Fibroblast of lung (primary cell): ENCODE measurements at regions not wholly inside any gene's neighbourhood (a gene's known extent, or its start where the extent isn't known, plus 50 kb on each side); places are given as distances from the start of the nearest gene placed in this dataset.

Experiments used
- CTCF ChIP-seq, 2 donors: IDR thresholded peaks in 1 of 2; conservative IDR thresholded peaks in 1 of 2; 1 replicate in 1 of 2; 2 replicates in 1 of 2; pipeline ENCODE4 v1.5.1; 2011 to 2012; ENCODE audit warnings: low read length in 2 of 2, control low read depth in 1 of 2, inconsistent platforms in 1 of 2, low read depth in 1 of 2, mild to moderate bottlenecking in 1 of 2
- EZH2 ChIP-seq: IDR thresholded peaks from 2 replicates; pipeline ENCODE4 v1.5.1; 2012; ENCODE audit warnings: low read length, control low read depth, mild to moderate bottlenecking; ENCODE audit errors: missing control alignments

- no peak for TF ChIP-seq CTCF (conservative IDR thresholded peaks at IDR 0.05 in 1 of 2, IDR thresholded peaks at IDR 0.05 in 1 of 2; ENCODE audit: low read depth in 1 of 2, low read length in 2 of 2)
- TF ChIP-seq EZH2, result no peak
These were observed 66.3 kb upstream of the SP4 start for GRCh38 chr7:21361413-21362125.
